H9 (cell line): ENCODE measurements at regions not wholly inside any gene's neighbourhood (a gene's known extent, or its start where the extent isn't known, plus 50 kb on each side); places are given as distances from the start of the nearest gene placed in this dataset.

Experiments used
- DNase-seq: peaks from one replicate; pipeline ENCODE4 v3.0.0-alpha.2; 2017
- H2AFZ ChIP-seq: one replicate; pipeline ENCODE4 v1.6.1; 2013; ENCODE audit warnings: mild to moderate bottlenecking, low read length, control low read depth, moderate library complexity
- H2AK5ac ChIP-seq: 2 replicates; pipeline ENCODE4 v1.6.1; 2013; ENCODE audit warnings: low read length, control low read depth, mixed read lengths; ENCODE audit not compliant: insufficient read length
- H2BK120ac ChIP-seq: one replicate; pipeline ENCODE4 v1.6.1; 2013; ENCODE audit warnings: low read depth, mild to moderate bottlenecking, low read length, control low read depth, inconsistent platforms; ENCODE audit not compliant: poor library complexity, severe bottlenecking
- H2BK12ac ChIP-seq: 2 replicates; pipeline ENCODE4 v1.6.1; 2013; ENCODE audit warnings: low read length, control low read depth, mixed read lengths, low read depth; ENCODE audit not compliant: insufficient read length
- H2BK15ac ChIP-seq: 2 replicates; pipeline ENCODE4 v1.6.1; 2013; ENCODE audit warnings: low read depth, low read length, control low read depth
- H2BK20ac ChIP-seq: one replicate; pipeline ENCODE4 v1.6.1; 2013; ENCODE audit warnings: low read depth, mild to moderate bottlenecking, low read length, control low read depth, inconsistent platforms; ENCODE audit not compliant: poor library complexity, severe bottlenecking
- H2BK5ac ChIP-seq: 2 replicates; pipeline ENCODE4 v1.6.1; 2013; ENCODE audit warnings: low read length, control low read depth, mixed read lengths; ENCODE audit not compliant: insufficient read length
- H3K14ac ChIP-seq: 2 replicates; pipeline ENCODE4 v1.6.1; 2013; ENCODE audit warnings: low read length, control low read depth; ENCODE audit not compliant: insufficient read depth
- H3K18ac ChIP-seq: 2 replicates; pipeline ENCODE4 v1.6.1; 2013; ENCODE audit warnings: low read depth, mild to moderate bottlenecking, mixed read lengths, low read length, control low read depth; ENCODE audit not compliant: insufficient read length
- H3K23ac ChIP-seq: 2 replicates; pipeline ENCODE4 v1.6.1; 2013; ENCODE audit warnings: low read length, control low read depth, mixed read lengths, low read depth; ENCODE audit not compliant: insufficient read length
- H3K23me2 ChIP-seq: 2 replicates; pipeline ENCODE4 v1.6.1; 2013; ENCODE audit warnings: low read depth, mild to moderate bottlenecking, mixed read lengths, low read length, control low read depth; ENCODE audit not compliant: insufficient read length, poor library complexity, severe bottlenecking
- H3K27ac ChIP-seq: 2 replicates; pipeline ENCODE4 v1.5.1; 2013; ENCODE audit warnings: low read length, control low read depth, mixed read lengths, low read depth; ENCODE audit not compliant: insufficient read length
- H3K27me3 ChIP-seq: 2 replicates; pipeline ENCODE4 v1.6.1; 2013; ENCODE audit warnings: low read length, control low read depth, inconsistent platforms; ENCODE audit not compliant: insufficient read depth
- H3K4ac ChIP-seq: 2 replicates; pipeline ENCODE4 v1.6.1; 2013; ENCODE audit warnings: low read depth, mild to moderate bottlenecking, control low read depth, inconsistent platforms, low read length, moderate library complexity
- H3K4me1 ChIP-seq: 2 replicates; pipeline ENCODE4 v1.6.1; 2013; ENCODE audit warnings: low read length, control low read depth, inconsistent platforms; ENCODE audit not compliant: insufficient read depth
- H3K4me2 ChIP-seq: 2 replicates; pipeline ENCODE4 v1.6.1; 2013; ENCODE audit warnings: low read length, control low read depth, mixed read lengths; ENCODE audit not compliant: insufficient read length, insufficient read depth
- H3K56ac ChIP-seq: 2 replicates; pipeline ENCODE4 v1.6.1; 2013; ENCODE audit warnings: low read depth, mild to moderate bottlenecking, mixed read lengths, low read length, control low read depth; ENCODE audit not compliant: insufficient read length
- H3K79me1 ChIP-seq: 2 replicates; pipeline ENCODE4 v1.6.1; 2013; ENCODE audit warnings: low read depth, mild to moderate bottlenecking, moderate library complexity, low read length, control low read depth, inconsistent platforms; ENCODE audit not compliant: insufficient read depth, poor library complexity, severe bottlenecking
- H3K79me2 ChIP-seq: 2 replicates; pipeline ENCODE4 v1.6.1; 2013; ENCODE audit warnings: low read length, control low read depth, inconsistent platforms; ENCODE audit not compliant: insufficient read depth
- H3K9ac ChIP-seq: 2 replicates; pipeline ENCODE4 v1.6.1; 2013; ENCODE audit warnings: low read length, control low read depth, mixed read lengths; ENCODE audit not compliant: insufficient read length; ENCODE audit errors: extremely low read depth
- H3K9me3 ChIP-seq: one replicate; pipeline ENCODE4 v1.6.1; 2013; ENCODE audit warnings: low read depth, low read length, inconsistent platforms; ENCODE audit not compliant: control insufficient read depth
- H3T11ph ChIP-seq: one replicate; pipeline ENCODE4 v1.6.1; 2013; ENCODE audit warnings: mild to moderate bottlenecking, low read length, control low read depth, inconsistent platforms
- H4K20me1 ChIP-seq: one replicate; pipeline ENCODE4 v1.6.1; 2013; ENCODE audit not compliant: control insufficient read depth, insufficient read length, insufficient read depth
- H4K5ac ChIP-seq: 2 replicates; pipeline ENCODE4 v1.6.1; 2013; ENCODE audit warnings: low read depth, mild to moderate bottlenecking, mixed read lengths, low read length, control low read depth; ENCODE audit not compliant: insufficient read length
- H4K8ac ChIP-seq: replicated peaks from 2 replicates; pipeline ENCODE4 v1.6.1; 2013; ENCODE audit warnings: low read length, control low read depth, mixed read lengths, low read depth; ENCODE audit not compliant: insufficient read length
- H4K91ac ChIP-seq: 2 replicates; pipeline ENCODE4 v1.6.1; 2013; ENCODE audit warnings: low read depth, mild to moderate bottlenecking, moderate library complexity, mixed read lengths, low read length, control low read depth; ENCODE audit not compliant: insufficient read length
- H3K27ac Mint-ChIP-seq, 3 experiments: 2 replicates in 2 of 3; 3 replicates in 1 of 3; pipeline ENCODE4 v1.8.0; 2020 to 2021; ENCODE audit warnings: mixed read lengths in 3 of 3, mild to moderate bottlenecking in 1 of 3, moderate library complexity in 1 of 3
- H3K27me3 Mint-ChIP-seq: 2 replicates; pipeline ENCODE4 v1.8.0; 2021; ENCODE audit warnings: low read depth, mild to moderate bottlenecking, moderate library complexity, mixed read lengths
- H3K36me3 Mint-ChIP-seq, 3 experiments: 2 replicates in 2 of 3; 3 replicates in 1 of 3; pipeline ENCODE4 v1.8.0; 2020 to 2021; ENCODE audit warnings: low read depth in 3 of 3, mixed read lengths in 3 of 3; ENCODE audit not compliant: insufficient read depth in 1 of 3
- H3K4me1 Mint-ChIP-seq, 2 experiments: 2 replicates each; pipeline ENCODE4 v1.8.0; 2020; ENCODE audit warnings: mixed read lengths in 2 of 2
- H3K4me3 Mint-ChIP-seq, 2 experiments: 2 replicates in 1 of 2; 3 replicates in 1 of 2; pipeline ENCODE4 v1.8.0; 2020 to 2021; ENCODE audit warnings: mild to moderate bottlenecking in 2 of 2, mixed read lengths in 2 of 2, moderate library complexity in 1 of 2
- H3K9me3 Mint-ChIP-seq, 2 experiments: 2 replicates in 1 of 2; 3 replicates in 1 of 2; pipeline ENCODE4 v1.8.0; 2020; ENCODE audit warnings: mild to moderate bottlenecking in 2 of 2, mixed read lengths in 2 of 2, moderate library complexity in 1 of 2
- WGBS: extraction: QIAGEN DNeasy Blood & Tissue Kit; methylation state at CpG from one replicate; pipeline ENCODE4 v1.1.7; 2013; ENCODE audit warnings: missing lambda C conversion rate, low lambda C conversion rate, mixed read lengths; ENCODE audit not compliant: insufficient read length; ENCODE audit errors: extremely low coverage; 5-methylcytosine and 5-hydroxymethylcytosine counted together
- TF ChIP-seq, protein P1 (sequence below): fragments of 200-600 bp; sonication (generic); conservative IDR thresholded peaks from 3 replicates; pipeline ENCODE4 v1.8.0; 2021; ENCODE audit warnings: antibody characterized with exemption, mild to moderate bottlenecking

GRCh38 chr2:2795438-2796091 lies 464.5 kb upstream of the MYT1L start:
- H2BK15ac ChIP-seq = no peak overlapping the region
- no peak overlapping the region for H3K23ac ChIP-seq
- H3K9me3 ChIP-seq = no peaks in the 10 kb centered on the region
- no peak overlapping the region for H3T11ph ChIP-seq
- no peaks in the 10 kb centered on the region for H3K79me2 ChIP-seq
- no peak overlapping the region for H3K4ac ChIP-seq
- no peak overlapping the region for H2BK12ac ChIP-seq
- no peaks in the 10 kb centered on the region for H3K4me1 ChIP-seq
- no peak overlapping the region for H3K27ac ChIP-seq
- peaks cover 7 to 10% of the 10 kb centered on the region in 2 experiments; a peak in 3 of 4 replicates for H3K4me1 Mint-ChIP-seq
- no peaks in the 10 kb centered on the region for H3K79me1 ChIP-seq
- peak overlapping the region in 1 of 3 experiments; percentile 40; a peak in 1 of 7 replicates for H3K27ac Mint-ChIP-seq
- no peaks in the 10 kb centered on the region for H3K23me2 ChIP-seq
- no peak overlapping the region for H3K18ac ChIP-seq
- H4K20me1 ChIP-seq = no peaks in the 10 kb centered on the region
- H3K14ac ChIP-seq = no peak overlapping the region
- TF ChIP-seq, protein P1, sequence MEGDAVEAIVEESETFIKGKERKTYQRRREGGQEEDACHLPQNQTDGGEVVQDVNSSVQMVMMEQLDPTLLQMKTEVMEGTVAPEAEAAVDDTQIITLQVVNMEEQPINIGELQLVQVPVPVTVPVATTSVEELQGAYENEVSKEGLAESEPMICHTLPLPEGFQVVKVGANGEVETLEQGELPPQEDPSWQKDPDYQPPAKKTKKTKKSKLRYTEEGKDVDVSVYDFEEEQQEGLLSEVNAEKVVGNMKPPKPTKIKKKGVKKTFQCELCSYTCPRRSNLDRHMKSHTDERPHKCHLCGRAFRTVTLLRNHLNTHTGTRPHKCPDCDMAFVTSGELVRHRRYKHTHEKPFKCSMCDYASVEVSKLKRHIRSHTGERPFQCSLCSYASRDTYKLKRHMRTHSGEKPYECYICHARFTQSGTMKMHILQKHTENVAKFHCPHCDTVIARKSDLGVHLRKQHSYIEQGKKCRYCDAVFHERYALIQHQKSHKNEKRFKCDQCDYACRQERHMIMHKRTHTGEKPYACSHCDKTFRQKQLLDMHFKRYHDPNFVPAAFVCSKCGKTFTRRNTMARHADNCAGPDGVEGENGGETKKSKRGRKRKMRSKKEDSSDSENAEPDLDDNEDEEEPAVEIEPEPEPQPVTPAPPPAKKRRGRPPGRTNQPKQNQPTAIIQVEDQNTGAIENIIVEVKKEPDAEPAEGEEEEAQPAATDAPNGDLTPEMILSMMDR = no peak
- no peak overlapping the region for H2AK5ac ChIP-seq
- H2BK120ac ChIP-seq = no peak overlapping the region
- H3K56ac ChIP-seq = no peak overlapping the region
- H2BK5ac ChIP-seq = no peak overlapping the region
- H3K9me3 Mint-ChIP-seq = peaks cover 0 to 8% of the 10 kb centered on the region in 2 experiments; a peak in 3 of 5 replicates
- H3K27me3 Mint-ChIP-seq = peaks cover 17% of the 10 kb centered on the region
- H4K8ac ChIP-seq = no peak overlapping the region
- H3K27me3 ChIP-seq = no peaks in the 10 kb centered on the region
- H2AFZ ChIP-seq = no peak overlapping the region
- no peak overlapping the region for H3K4me3 Mint-ChIP-seq
- H4K5ac ChIP-seq = no peak overlapping the region
- no peak overlapping the region for H2BK20ac ChIP-seq
- H4K91ac ChIP-seq = no peak overlapping the region
- H3K4me2 ChIP-seq = no peak overlapping the region
- WGBS = no CpG with 5 or more reads among the region's 29 CpGs
- H3K36me3 Mint-ChIP-seq = peaks cover 0 to 7% (median 5%) of the 10 kb centered on the region in 3 experiments; a peak in 4 of 7 replicates
- no peak overlapping the region for H3K9ac ChIP-seq
- DNase-seq = peak; percentile 20
